HG02571 (cell line): ENCODE measurements at regions not wholly inside any gene's neighbourhood (a gene's known extent, or its start where the extent isn't known, plus 50 kb on each side); places are given as distances from the start of the nearest gene placed in this dataset.

Source experiments
- ATAC-seq: cut with Tn5 transposase; IDR thresholded peaks from one replicate; pipeline ENCODE4 v1.9.1; 2021; ENCODE audit warnings: mild to moderate bottlenecking, moderate library complexity; ENCODE audit not compliant: unreplicated experiment

GRCh38 chr5:68429510-68429909 is 214.0 kb downstream of the PIK3R1 start:
- no peak for ATAC-seq

- ATAC-seq, result no peak
Measured at GRCh38 chr5:68430279-68430678, 214.7 kb downstream of the PIK3R1 start.

DNA sequence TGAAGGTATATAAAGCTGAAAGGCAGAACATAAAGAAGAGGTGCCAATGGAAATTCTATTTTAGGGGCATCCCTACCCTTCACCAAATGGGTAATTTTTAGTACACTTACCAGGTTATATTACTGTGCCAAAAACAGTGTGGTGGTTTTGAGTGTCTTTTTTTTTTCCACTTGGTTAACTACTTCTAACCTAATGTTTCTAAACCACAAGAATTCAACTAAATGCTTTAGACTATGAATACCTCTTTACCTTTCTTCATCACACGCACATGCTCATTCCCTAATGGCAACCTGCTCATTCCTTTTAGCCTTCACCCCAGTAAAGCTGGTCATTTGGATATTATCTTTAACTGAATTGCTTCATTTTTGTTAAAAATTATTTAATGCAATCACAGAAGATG is 215.6 kb downstream of the PIK3R1 start:
- ATAC-seq, result no peak

GRCh38 chr5:68431601-68432337 is 216.2 kb downstream of the PIK3R1 start:
- no peak for ATAC-seq

DNA sequence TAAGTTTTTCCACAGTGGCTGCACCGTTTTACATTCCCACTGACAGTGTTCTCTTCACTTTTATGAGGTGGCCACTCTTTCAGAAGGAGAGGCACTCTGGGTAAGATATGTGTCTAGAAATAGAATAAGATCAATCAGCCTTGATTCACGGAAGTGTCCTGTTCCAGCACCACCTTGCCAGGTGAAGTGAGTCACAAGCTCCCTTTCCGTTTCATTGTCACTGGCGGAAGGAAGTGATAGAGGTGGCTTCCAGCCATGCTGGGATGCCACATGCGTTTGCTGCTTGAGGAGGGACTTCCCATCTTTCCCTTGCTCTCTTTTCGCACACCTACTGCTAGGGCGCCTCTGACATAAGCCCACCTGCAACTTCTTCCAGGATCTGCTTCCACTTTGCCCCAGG is 217.1 kb downstream of the PIK3R1 start:
- ATAC-seq, result no peak

DNA sequence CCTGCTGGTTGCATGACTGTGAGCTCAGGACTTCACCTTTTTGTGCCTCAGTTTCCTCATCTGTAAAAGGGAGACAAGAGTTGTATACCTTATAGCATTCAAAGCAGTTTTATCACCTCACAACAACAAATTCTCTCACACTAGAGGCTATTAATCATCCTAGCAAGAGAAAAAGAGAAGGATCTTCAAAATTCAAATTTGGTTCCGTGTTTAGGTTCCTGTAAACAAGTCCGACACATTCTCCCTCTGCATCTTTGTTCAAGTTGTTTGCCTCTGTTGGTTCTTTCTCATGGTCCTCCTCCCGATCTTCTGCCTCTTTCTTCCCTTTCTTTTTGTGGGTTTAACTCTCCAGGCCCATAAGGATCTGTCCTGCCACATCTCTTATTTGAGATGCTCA is 218.0 kb downstream of the PIK3R1 start:
- ATAC-seq, result no peak

DNA sequence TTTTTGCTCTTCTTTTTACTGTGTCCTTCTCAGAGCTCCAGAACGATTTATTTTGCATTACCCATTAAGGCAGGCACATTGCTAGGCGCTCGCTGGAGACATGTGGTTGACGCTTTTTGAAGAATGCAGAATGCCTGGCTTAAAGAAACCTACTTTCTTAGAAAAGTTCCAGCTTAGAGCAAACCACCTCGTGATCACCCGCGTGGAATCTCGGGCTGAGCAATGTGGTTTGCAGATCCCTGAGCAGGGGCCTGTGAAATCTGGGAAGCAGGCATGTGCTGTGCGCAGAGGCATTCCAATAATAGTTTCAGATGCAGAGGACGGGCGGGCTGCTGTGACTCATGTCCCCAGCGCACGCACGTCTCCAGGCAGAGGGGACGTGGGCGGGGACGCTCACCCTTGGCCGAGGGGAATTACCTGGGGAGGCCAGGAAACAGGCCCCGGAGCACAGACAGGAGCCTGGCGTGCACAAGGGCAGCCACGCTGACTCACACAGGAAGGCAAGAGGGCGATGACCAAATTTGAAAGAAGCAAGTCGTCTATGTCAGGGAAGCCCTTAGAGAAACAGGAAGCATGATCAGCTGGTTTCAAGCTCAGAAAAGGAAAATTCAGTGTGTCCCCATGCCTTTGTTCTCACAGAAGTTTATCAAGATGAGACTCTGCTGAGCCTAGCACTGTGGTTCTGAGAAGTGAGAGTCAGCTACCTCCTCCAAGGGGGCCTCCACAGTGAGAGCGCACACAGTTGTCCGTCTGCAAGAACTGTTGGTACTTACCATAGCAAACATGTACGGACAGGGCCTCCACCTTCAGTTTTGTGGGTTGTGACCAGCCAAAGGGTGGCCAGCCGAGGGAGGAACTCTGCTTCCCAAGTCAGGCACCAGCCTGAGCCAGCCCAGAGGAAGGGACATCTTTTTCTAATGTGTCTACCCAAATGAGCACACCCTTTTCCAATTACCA is 218.6 kb downstream of the PIK3R1 start:
- peak; percentile 97 for ATAC-seq

GRCh38 chr5:68435611-68436010 is 220.1 kb downstream of the PIK3R1 start:
- no peak for ATAC-seq

DNA sequence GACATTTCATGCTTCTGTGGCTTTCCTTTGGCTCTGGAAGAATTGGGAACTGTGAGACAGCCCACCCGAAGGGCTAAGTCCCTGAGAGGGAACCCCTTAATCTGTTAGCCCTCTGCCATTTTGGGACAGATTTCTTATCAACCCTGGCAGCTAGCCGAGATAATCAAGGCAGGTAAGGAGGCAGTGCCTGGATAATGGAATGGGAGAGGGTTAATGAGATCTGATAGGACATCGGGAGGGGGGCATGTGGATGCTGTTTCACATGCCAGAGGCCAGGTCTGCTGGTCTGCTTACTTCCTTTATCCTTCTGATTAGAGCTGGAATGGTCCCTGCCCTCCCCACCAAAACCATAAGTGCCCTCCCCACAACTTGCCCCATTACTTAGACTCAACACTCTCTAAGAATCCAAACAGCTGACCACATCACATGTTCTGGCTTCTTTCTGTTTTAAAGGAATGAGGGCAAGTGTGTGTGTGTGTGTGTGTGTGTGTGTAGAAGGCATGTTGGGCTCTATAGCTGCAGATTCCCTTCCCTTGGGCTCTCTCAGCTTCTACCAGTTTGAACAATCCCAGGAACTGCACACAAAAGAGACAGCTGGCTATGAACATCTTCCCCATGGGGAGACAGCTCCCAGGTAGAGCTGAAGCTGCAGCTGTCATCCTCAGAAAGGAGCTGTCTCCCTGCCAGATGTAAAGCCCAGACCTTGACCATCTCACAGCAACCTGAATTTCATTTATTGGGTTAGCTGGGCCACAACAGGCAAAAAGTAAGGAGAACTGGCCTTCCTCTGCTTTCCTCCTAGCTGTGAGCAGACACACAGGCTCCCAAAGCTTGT is 221.3 kb downstream of the PIK3R1 start:
- no peak for ATAC-seq

DNA sequence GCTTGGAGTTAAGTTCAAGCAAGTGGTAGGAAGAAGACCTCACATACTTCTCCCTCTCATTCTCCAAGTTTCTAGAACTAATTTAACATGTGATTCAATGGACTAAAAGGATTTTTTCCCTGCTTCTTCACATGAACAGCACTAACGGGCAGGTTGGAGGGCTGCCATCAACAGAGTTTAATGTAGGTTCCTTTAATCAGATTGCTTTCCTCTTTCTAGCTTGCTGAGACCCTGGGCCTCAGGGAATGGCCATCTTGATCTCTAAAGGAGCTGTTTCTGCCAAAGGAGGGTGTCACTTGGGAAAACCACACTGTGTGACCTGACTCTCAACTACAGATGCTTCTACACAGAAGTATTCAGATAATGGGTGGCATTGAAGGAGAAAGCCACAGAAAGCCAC is 223.3 kb downstream of the PIK3R1 start:
- no peak for ATAC-seq

DNA sequence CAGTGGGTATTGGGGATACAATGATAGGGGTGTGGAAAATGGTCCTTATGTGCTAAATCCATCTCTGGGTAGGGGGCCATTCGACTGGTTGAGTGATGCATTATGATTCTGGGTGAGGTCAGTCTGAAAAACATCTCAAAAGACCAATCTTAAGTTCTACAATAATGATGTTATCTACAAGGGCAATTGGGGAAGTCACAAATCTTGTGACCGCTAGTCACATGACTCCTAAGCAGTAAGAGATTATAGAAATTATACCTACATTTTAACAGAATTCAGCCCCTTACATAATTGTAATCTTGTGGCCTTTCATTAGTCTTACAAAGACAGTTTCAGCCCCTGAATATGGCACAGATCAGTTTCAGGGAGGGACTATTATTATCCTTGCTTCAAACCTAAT is 224.7 kb downstream of the PIK3R1 start:
- no peak for ATAC-seq

DNA sequence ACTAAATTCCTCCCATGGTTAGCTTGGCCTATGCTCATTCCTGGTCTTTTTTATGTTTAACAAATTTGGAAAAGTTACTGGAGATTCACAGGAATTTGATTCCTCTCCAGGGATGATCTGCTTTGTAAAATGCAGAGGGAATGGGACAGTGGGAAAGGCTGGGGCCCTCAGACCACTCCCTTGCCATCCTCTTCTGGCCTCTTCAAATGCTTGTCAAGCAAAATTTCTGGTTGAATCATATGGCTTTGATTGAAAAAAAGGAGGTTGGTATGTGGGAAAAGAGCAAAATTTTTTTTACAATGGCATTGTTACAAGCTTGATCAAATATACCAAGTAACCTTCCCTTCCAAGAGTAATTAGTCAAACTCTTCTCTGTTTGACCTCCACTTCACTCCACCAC is 225.1 kb downstream of the PIK3R1 start:
- no peak for ATAC-seq

DNA sequence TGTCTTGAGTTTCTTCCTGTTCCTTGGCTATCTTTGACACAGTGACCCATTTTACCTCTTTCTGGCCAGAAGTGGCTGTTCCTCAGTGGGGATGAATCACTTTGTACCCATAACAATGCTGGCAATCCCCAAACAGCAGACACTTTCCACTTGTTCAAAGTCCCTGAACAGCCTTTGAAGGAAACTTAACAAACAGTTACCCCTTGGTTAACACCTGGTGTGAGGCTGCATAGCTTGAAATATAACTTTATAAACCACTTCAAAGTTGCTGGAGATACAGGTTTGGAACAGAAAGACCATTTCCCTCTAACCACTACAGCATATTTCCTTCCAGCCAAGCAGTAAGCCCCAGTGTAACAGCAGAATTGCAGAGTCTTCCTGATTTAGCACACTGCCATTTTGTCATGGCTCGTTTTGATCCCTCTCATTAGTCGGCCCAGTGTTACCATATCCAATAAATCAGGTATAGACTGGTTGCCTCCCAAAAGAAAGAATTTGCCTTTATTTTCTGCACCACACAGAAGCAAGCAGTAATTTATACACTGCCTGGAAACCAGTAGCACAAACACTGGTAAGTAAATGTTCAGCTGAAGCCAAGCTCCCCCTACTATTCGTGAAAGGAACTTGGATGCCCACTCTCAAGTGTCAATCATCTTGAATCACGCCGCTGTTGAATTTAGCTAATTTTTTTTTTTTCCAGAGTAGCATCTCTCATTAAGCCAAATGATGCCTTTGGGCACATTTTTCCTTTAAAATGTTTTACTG is 225.9 kb downstream of the PIK3R1 start:
- no peak for ATAC-seq

DNA sequence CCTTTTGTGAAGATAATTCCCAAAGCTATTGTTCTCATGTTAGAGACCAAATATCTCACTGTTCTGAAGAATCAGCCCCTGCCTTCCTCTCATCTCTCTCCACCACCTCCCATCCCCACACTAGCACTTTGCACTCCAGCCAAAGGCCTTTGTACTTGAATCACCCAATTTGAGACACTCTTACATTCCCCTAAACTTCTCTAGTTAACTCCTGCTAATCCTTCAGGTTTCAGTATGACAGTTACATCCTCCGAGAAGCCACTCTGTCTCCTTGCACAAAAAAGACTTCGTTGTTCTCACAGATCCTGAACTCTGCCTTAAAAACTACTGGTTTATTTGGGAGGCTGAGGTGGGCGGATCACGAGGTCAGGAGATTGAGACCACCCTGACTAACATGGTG is 227.5 kb downstream of the PIK3R1 start:
- ATAC-seq, result no peak

- ATAC-seq, result no peak
Measured at GRCh38 chr5:68444048-68444447, 228.5 kb downstream of the PIK3R1 start.

GRCh38 chr5:68444833-68445232 is 229.3 kb downstream of the PIK3R1 start:
- ATAC-seq, result no peak

GRCh38 chr5:68445257-68446069 is 229.9 kb downstream of the PIK3R1 start:
- no peak for ATAC-seq

DNA sequence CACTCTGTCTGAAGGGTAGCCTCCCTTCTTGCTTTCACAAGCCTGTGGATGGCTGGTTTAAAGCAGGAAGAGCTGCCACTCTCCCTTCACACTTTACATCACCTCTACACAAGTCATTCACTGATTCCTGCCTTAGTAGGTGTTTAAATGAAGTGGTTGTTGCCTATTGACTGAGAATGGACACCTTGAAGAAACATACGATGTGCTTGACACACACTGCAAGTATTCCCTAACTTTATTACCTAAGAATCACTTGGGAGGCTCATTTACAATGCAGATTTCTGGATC is 230.5 kb downstream of the PIK3R1 start:
- ATAC-seq, result no peak

DNA sequence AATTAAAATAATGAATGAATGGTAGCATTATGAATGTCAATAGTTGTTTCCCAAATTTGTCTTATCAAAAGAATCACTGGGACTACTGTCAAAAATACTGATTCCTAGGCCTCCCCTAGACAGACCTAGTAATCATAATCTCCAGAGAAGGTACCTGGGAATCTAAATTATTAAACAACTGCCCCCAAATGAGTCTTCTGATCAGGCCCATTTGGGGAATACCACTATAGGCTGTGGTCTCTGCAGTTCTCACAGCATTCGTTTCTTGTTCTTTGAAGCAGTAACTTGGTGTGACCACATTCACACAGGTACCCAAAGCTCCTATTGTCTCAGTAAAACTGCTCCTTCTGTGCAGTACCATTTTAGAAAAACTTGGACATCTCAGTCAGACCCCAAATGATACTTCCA is 230.9 kb downstream of the PIK3R1 start:
- ATAC-seq, result no peak
